Globus pallidus (tissue), 1 donor: ENCODE measurements at regions not wholly inside any gene's neighbourhood (a gene's known extent, or its start where the extent isn't known, plus 50 kb on each side); places are given as distances from the start of the nearest gene placed in this dataset.
"Not testable (repeated sequence)": the region's sequence is repeated elsewhere in the genome, so short reads cannot be mapped to it uniquely, and the experiment has no call there.

Source experiments
- DNase-seq: peaks from one replicate; pipeline ENCODE4 v3.0.0-alpha.2; 2015; ENCODE audit warnings: low spot score

- no peak for DNase-seq
Measured at GRCh38 chr1:79928901-79929300, 922.4 kb upstream of the ADGRL4 start.

DNA sequence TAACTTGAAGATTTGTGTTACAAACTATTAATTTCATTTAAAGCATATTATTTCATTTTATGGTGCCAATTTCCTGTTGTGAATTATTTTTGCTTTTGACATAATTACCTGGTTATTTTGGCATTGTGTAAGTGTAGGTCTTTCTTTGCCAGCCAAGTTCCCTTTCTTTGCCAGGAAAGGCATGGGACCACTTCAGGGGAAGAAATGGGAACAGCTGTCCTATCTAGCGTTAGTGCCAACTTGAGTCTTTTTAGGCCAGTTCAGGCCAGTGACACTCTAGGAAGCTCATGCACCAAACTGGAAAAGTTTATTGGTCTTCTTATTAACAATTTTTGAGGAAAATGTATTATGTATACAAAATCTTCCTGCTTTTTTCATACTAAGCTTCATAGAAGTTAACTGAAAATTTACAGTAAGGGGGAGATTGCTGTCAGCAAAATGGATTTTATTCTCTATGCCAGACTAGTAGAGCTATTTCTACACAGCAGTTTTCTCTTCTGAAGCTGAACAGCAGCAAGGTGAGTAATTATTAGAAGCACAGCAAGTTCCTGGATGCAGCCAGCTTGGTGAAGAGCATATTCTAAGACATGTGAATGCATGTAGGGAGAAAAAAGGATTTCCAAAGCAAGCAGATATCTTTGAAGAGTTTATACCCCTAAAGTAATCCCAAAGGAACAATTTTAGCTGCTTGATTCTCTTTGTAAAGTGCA lies 914.6 kb upstream of the ADGRL4 start:
- no peak for DNase-seq

GRCh38 chr1:79914896-79915295 lies 908.4 kb upstream of the ADGRL4 start:
- no peak for DNase-seq

DNA sequence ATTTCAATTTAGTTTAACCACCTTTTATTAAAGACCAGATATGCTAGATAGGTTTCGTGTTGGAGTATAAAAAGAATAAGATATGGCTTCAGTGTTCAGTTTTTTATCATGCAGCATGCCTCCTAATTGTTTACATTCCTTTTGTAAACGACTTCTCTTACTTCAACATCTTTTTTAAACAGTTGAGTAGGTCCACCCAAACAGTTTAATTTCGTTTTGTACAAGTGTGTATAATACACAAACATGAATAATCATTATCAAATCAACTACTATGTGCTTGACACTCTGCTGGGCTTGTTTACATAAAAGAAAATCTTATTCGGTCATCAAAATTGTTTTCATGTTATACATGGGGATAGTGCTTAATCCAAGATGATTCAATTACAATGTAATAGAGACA lies 906.3 kb upstream of the ADGRL4 start:
- no peak for DNase-seq

GRCh38 chr1:79903321-79903720 lies 896.8 kb upstream of the ADGRL4 start:
- no peak for DNase-seq

DNA sequence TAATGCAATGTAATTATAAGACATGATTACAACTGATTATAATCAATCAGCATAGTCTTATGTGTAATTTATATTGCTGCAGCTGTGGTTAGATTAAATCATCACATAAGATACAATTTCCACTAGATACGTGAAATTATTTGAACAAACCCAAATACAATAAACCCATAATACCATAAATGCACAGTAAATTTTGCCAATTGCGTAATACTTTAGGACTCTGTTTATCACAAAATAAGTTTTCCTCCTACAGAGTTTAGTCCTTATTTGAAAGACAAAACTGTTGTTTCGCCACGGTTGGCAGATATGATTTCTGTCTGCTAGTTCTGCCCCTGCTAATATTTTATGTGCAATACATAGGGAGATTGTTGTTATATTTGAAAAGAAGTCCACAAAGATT lies 895.9 kb upstream of the ADGRL4 start:
- DNase-seq, result no peak

- no peak for DNase-seq
Measured at GRCh38 chr1:79899914-79900313, 893.4 kb upstream of the ADGRL4 start.

DNA sequence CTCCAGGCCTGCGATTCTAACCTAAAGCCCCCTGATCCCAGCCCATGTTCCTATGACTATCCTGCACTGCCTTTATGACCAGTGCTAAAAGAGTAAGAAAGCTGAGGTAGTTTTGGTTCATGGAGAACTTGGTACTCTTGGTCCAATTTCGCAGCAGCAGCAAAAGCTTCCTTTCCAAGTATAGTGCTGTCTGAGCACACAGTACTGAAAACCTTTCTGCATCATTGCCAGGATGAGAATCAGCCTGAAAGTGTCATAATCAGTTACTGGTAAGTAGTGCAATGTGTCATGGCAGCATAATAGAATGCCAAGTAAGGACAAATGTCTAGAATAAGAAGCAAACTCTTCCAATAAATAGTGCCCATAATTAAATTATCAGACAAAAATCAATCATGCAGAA lies 889.6 kb upstream of the ADGRL4 start:
- DNase-seq, result no peak

GRCh38 chr1:79895573-79895972 lies 889.0 kb upstream of the ADGRL4 start:
- DNase-seq, result no peak

- not testable (repeated sequence) for DNase-seq
Measured at GRCh38 chr1:79894129-79894528, 887.6 kb upstream of the ADGRL4 start.

GRCh38 chr1:79887059-79887458 lies 880.5 kb upstream of the ADGRL4 start:
- no peak for DNase-seq

- no peak for DNase-seq
Measured at GRCh38 chr1:79885101-79885500, 878.6 kb upstream of the ADGRL4 start.

DNA sequence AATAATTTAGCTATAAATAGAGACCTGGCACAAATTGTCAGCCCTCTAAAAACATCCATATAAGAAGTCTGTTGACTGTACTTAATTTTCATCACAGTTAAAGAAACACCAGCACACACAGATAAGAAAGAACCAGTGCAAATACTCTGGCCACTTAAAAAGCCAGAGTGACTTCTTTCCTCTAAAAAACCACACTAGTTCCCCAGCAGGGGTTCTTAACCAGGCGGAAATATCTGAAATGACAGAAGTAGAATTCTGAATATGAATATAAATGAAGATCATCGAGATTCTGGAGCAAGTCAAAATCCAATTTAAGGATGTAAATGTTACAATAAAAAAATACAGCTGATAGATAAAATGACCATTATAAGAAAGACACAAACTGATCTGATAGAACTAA lies 870.6 kb upstream of the ADGRL4 start:
- no peak for DNase-seq

DNA sequence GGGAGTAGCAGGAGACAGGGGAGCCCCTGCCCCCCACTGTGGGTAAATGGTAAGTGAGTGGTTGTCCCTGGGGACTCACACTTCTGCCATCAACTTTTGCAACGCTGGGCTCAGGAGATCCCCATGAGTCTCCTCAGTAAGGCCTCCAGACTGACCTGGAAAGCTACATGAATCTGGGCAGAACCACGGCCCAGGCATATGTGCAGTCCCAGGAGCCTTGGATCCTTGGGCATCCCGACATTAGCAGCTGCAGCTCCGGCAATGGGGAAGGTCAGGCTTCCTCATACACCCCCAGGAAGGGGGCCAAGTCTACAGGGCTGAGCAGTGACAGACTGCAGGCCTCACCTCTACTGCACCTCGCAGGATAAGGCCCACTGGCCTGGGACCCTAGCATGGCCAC lies 868.7 kb upstream of the ADGRL4 start:
- no peak for DNase-seq

GRCh38 chr1:79874289-79874688 lies 867.8 kb upstream of the ADGRL4 start:
- no peak for DNase-seq

- no peak for DNase-seq
Measured at GRCh38 chr1:79859212-79859948, 852.9 kb upstream of the ADGRL4 start.

DNA sequence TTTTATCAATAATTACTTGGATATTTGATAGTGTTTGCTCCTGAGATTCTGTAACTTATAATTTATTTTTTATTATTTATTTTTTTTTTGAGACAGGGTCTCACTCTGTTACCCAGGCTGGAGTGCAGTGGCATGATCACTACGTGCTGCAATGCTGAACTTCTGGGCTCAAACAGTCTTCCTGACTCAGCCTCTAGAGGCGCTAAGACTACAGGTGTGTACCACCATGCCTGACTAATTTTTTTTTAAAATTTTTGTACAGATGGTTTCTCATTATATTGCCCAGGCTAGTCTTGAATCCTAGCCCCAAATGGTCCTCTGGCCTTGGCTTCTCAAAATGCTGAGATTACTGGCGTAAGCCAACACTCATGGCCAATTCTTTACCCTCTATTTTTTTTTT lies 845.5 kb upstream of the ADGRL4 start:
- no peak for DNase-seq

DNA sequence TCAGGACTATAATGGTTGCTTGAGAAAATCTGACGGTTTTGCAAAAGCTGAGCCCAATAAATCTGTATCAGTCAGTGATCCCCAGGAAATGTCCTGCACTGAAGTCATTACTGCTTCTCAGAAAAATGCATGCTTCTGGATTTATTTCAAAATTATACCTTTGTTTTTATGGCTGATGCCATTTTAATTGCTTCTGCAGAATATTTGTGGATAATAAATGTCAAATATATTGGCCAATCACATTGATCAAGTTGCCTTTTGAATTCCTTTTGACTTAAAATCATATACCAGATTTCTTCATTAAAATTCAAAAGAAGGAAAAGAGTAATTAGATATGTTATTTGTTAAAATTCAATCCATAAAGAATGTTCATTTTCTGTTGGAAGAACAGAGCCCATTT lies 842.9 kb upstream of the ADGRL4 start:
- DNase-seq, result no peak

- DNase-seq, result no peak
Measured at GRCh38 chr1:79848316-79848715, 841.8 kb upstream of the ADGRL4 start.

DNA sequence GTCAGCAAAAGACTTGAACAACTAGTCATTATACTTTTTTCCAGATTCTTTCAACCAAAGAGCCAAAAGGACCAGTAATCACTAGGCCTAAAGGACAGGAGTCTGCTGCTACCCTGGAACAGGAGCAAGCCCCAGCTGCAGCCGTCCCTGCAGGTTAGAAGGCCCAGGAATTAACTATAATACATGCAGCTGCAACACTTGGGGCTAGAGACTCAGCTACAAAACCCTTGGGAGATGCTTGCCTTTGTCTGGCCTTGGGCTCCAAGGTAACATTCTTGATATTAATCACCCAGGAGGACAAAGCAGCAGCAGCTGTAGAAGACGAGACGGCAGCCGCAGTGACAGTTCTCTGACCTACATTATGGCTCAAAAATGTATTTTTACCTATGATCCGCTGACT lies 841.2 kb upstream of the ADGRL4 start:
- DNase-seq, result no peak

- DNase-seq, result no peak
Measured at GRCh38 chr1:79845936-79846335, 839.4 kb upstream of the ADGRL4 start.

DNA sequence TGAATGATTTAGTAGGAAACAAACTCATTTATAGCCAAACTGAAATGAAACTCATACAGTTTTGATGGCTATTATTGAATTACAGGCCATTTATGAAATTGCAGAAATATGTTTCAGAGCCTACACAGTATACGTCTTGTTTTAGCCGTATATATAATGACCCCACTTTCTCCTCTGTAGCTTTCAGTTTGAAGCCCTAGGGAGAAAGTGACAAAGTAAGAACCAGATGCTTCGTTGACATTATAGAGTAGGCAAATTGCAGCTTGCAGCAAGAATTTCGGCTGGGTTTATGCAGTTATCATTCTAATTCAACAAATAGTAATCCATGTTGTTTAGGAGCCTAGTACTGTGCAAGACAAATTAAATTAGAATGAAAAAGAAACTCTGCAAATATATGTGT lies 836.3 kb upstream of the ADGRL4 start:
- DNase-seq, result no peak

GRCh38 chr1:79839882-79840281 lies 833.4 kb upstream of the ADGRL4 start:
- no peak for DNase-seq

- no peak for DNase-seq
Measured at GRCh38 chr1:79827446-79827845, 820.9 kb upstream of the ADGRL4 start.
